Neural progenitor cell (in vitro differentiated cells): ENCODE measurements at regions not wholly inside any gene's neighbourhood (a gene's known extent, or its start where the extent isn't known, plus 50 kb on each side); places are given as distances from the start of the nearest gene placed in this dataset.

Experiments used
- DNase-seq: peaks from one replicate; pipeline ENCODE4 v3.0.0-alpha.2; 2016; ENCODE audit warnings: low spot score
- H2AFZ ChIP-seq: fragments of 200-600 bp; sonication (generic); replicated peaks from 2 replicates; pipeline ENCODE4 v1.6.1; 2016; ENCODE audit warnings: antibody characterized with exemption
- H3F3A ChIP-seq: fragments of 200-600 bp; sonication (generic); 2 replicates; pipeline ENCODE4 v1.6.1; 2016; ENCODE audit warnings: antibody characterized with exemption, low read depth
- H3K27ac ChIP-seq: fragments of 200-600 bp; sonication (generic); 2 replicates; pipeline ENCODE4 v1.5.1; 2016; ENCODE audit warnings: mild to moderate bottlenecking
- H3K27me3 ChIP-seq: fragments of 200-600 bp; sonication (generic); 2 replicates; pipeline ENCODE4 v1.6.1; 2016; ENCODE audit warnings: mild to moderate bottlenecking, moderate library complexity
- H3K36me3 ChIP-seq: fragments of 200-600 bp; sonication (generic); 2 replicates; pipeline ENCODE4 v1.5.1; 2016
- H3K4me1 ChIP-seq: fragments of 200-600 bp; sonication (generic); 2 replicates; pipeline ENCODE4 v1.6.1; 2016; ENCODE audit warnings: mixed run types
- H3K4me2 ChIP-seq: fragments of 200-600 bp; sonication (generic); 2 replicates; pipeline ENCODE4 v1.6.1; 2016
- H3K4me3 ChIP-seq: fragments of 200-600 bp; sonication (generic); 2 replicates; pipeline ENCODE4 v1.5.1; 2016
- H3K79me2 ChIP-seq: fragments of 200-600 bp; sonication (generic); 2 replicates; pipeline ENCODE4 v1.6.1; 2016; ENCODE audit warnings: low read depth
- H3K9ac ChIP-seq: fragments of 200-600 bp; sonication (generic); 2 replicates; pipeline ENCODE4 v1.6.1; 2016
- H3K9me3 ChIP-seq: fragments of 200-600 bp; sonication (generic); 2 replicates; pipeline ENCODE4 v1.5.1; 2016; ENCODE audit warnings: low read depth
- H4K20me1 ChIP-seq: fragments of 200-600 bp; sonication (generic); 2 replicates; pipeline ENCODE4 v1.6.1; 2016; ENCODE audit warnings: low read depth
- H3K27ac Mint-ChIP-seq: 3 replicates; pipeline ENCODE4 v1.8.0; 2021; ENCODE audit warnings: mixed read lengths
- H3K27me3 Mint-ChIP-seq: 2 replicates; pipeline ENCODE4 v1.8.0; 2022; ENCODE audit warnings: low read depth, mild to moderate bottlenecking, inconsistent platforms, moderate library complexity, mixed read lengths; ENCODE audit not compliant: insufficient read depth
- H3K36me3 Mint-ChIP-seq: 3 replicates; pipeline ENCODE4 v1.8.0; 2021; ENCODE audit warnings: mixed read lengths
- H3K4me1 Mint-ChIP-seq: 3 replicates; pipeline ENCODE4 v1.8.0; 2021; ENCODE audit warnings: mixed read lengths
- H3K4me3 Mint-ChIP-seq: 3 replicates; pipeline ENCODE4 v1.8.0; 2021; ENCODE audit warnings: mild to moderate bottlenecking, moderate library complexity, mixed read lengths
- H3K9me3 Mint-ChIP-seq: 3 replicates; pipeline ENCODE4 v1.8.0; 2020; ENCODE audit warnings: mixed read lengths
- EZH2 ChIP-seq: fragments of 200-600 bp; sonication (generic); IDR thresholded peaks from 2 replicates; pipeline ENCODE4 v1.6.1; 2017; ENCODE audit warnings: antibody characterized with exemption, mild to moderate bottlenecking, moderate library complexity
- EZH2phosphoT487 ChIP-seq: fragments of 200-600 bp; sonication (generic); IDR thresholded peaks from 2 replicates; pipeline ENCODE4 v1.6.1; 2017; ENCODE audit warnings: antibody characterized with exemption
- TF ChIP-seq, protein P1 (sequence below): fragments of 200-600 bp; sonication (generic); IDR thresholded peaks from 2 replicates; pipeline ENCODE4 v1.5.1; 2017; ENCODE audit warnings: antibody characterized with exemption, mild to moderate bottlenecking

DNA sequence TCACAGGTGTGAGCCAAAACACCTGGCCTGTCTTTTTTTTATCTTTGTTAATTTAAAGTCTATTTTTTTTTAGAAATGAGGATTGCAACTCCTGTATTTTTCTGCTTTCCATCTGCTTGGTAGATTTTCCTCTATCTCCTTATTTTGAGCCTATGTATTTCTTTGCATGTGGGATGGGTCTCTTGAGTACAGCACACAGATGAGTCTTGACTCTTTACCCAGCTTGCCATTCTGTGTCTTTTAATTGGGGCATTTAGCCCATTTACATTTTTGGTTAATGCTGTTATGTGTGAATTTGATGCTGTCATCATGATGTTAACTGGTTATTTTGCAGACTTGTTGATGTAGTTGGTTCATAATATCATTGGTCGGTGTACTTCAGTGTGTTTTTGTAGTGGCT, 317.4 kb downstream of the IPO8 start:
- H3K36me3 Mint-ChIP-seq = no peaks in the 10 kb centered on the region
- no peak overlapping the region for H3K27ac Mint-ChIP-seq
- H3K36me3 ChIP-seq = no peaks in the 10 kb centered on the region
- no peak for TF ChIP-seq EZH2phosphoT487
- H3K4me1 Mint-ChIP-seq = no peaks in the 10 kb centered on the region
- H3K9ac ChIP-seq = no peak overlapping the region
- H3K27me3 Mint-ChIP-seq = no peaks in the 10 kb centered on the region
- H3K79me2 ChIP-seq = no peaks in the 10 kb centered on the region
- H3K27me3 ChIP-seq = no peaks in the 10 kb centered on the region
- H3K4me3 Mint-ChIP-seq = no peak overlapping the region
- no peak overlapping the region for H2AFZ ChIP-seq
- H3K4me1 ChIP-seq = no peaks in the 10 kb centered on the region
- H3K27ac ChIP-seq = no peak overlapping the region
- H4K20me1 ChIP-seq = no peaks in the 10 kb centered on the region
- no peak overlapping the region for H3K4me3 ChIP-seq
- peaks cover 17% of the 10 kb centered on the region for H3K9me3 Mint-ChIP-seq
- no peaks in the 10 kb centered on the region for H3F3A ChIP-seq
- no peak for DNase-seq
- no peak overlapping the region for H3K4me2 ChIP-seq
- no peaks in the 10 kb centered on the region for H3K9me3 ChIP-seq

- no peaks in the 10 kb centered on the region for H3K79me2 ChIP-seq
- no peak overlapping the region for H3K27ac Mint-ChIP-seq
- peaks cover 2% of the 10 kb centered on the region for H3K27me3 Mint-ChIP-seq
- H3F3A ChIP-seq = no peaks in the 10 kb centered on the region
- no peak overlapping the region for H3K4me3 Mint-ChIP-seq
- no peaks in the 10 kb centered on the region for H3K36me3 ChIP-seq
- no peaks in the 10 kb centered on the region for H4K20me1 ChIP-seq
- peaks cover 3% of the 10 kb centered on the region for H3K4me1 Mint-ChIP-seq
- TF ChIP-seq EZH2 = no peak
- TF ChIP-seq, protein P1, sequence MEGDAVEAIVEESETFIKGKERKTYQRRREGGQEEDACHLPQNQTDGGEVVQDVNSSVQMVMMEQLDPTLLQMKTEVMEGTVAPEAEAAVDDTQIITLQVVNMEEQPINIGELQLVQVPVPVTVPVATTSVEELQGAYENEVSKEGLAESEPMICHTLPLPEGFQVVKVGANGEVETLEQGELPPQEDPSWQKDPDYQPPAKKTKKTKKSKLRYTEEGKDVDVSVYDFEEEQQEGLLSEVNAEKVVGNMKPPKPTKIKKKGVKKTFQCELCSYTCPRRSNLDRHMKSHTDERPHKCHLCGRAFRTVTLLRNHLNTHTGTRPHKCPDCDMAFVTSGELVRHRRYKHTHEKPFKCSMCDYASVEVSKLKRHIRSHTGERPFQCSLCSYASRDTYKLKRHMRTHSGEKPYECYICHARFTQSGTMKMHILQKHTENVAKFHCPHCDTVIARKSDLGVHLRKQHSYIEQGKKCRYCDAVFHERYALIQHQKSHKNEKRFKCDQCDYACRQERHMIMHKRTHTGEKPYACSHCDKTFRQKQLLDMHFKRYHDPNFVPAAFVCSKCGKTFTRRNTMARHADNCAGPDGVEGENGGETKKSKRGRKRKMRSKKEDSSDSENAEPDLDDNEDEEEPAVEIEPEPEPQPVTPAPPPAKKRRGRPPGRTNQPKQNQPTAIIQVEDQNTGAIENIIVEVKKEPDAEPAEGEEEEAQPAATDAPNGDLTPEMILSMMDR = no peak
- TF ChIP-seq EZH2phosphoT487 = no peak
- H3K4me2 ChIP-seq = no peak overlapping the region
- no peak overlapping the region for H3K27ac ChIP-seq
- no peaks in the 10 kb centered on the region for H3K27me3 ChIP-seq
- peaks cover 11% of the 10 kb centered on the region for H3K9me3 Mint-ChIP-seq
- no peak overlapping the region for H3K9ac ChIP-seq
- peaks cover 18% of the 10 kb centered on the region for H3K9me3 ChIP-seq
- H2AFZ ChIP-seq = no peak overlapping the region
- no peak for DNase-seq
- H3K4me1 ChIP-seq = no peaks in the 10 kb centered on the region
- no peak overlapping the region for H3K4me3 ChIP-seq
- no peaks in the 10 kb centered on the region for H3K36me3 Mint-ChIP-seq
Measured at GRCh38 chr12:30364822-30365221, 330.8 kb downstream of the IPO8 start.

DNA sequence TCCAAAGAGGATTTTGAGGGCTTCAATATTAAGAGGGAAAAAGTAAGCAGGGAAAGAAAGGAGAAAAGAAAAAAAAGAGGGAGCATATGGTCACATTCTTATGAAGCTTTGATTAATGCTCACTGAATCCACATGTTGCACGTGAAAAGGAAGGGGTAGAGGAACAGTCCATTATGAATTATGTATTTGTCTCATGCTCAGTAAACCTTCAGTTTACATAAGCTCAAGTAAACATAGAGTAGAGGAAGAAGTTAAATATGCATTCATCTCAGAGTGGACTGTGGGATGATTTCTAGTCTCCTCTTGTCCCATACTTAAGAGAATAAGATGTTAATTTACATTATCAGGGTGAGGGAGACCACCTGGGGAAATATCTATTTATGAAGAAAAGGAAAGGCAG, 334.5 kb downstream of the IPO8 start:
- H3K9me3 Mint-ChIP-seq = peaks cover 3% of the 10 kb centered on the region
- H3K79me2 ChIP-seq = no peaks in the 10 kb centered on the region
- no peak overlapping the region for H2AFZ ChIP-seq
- TF ChIP-seq EZH2 = no peak
- TF ChIP-seq EZH2phosphoT487 = no peak
- TF ChIP-seq, protein P1 = no peak
- no peak for DNase-seq
- H3K4me2 ChIP-seq = no peak overlapping the region
- peaks cover 18% of the 10 kb centered on the region for H3K9me3 ChIP-seq
- H3K4me3 Mint-ChIP-seq = no peak overlapping the region
- H3K27me3 ChIP-seq = no peaks in the 10 kb centered on the region
- H3F3A ChIP-seq = no peaks in the 10 kb centered on the region
- H3K4me3 ChIP-seq = no peak overlapping the region
- H3K4me1 Mint-ChIP-seq = peaks cover 4% of the 10 kb centered on the region
- no peaks in the 10 kb centered on the region for H3K4me1 ChIP-seq
- no peaks in the 10 kb centered on the region for H3K36me3 ChIP-seq
- H3K36me3 Mint-ChIP-seq = no peaks in the 10 kb centered on the region
- H3K27ac Mint-ChIP-seq = no peak overlapping the region
- H3K9ac ChIP-seq = no peak overlapping the region
- H3K27ac ChIP-seq = no peak overlapping the region
- no peaks in the 10 kb centered on the region for H3K27me3 Mint-ChIP-seq
- H4K20me1 ChIP-seq = no peaks in the 10 kb centered on the region

- Histone ChIP-seq H3K36me3 (no peaks in the 10 kb centered on the region), H3K79me2 (no peaks in the 10 kb centered on the region), H3K4me3 (no peak overlapping the region), H3F3A (no peaks in the 10 kb centered on the region), H3K9me3 (peaks cover 13% of the 10 kb centered on the region), H4K20me1 (no peaks in the 10 kb centered on the region), H2AFZ (no peak overlapping the region), H3K27me3 (no peaks in the 10 kb centered on the region), H3K9ac (no peak overlapping the region), H3K27ac (no peak overlapping the region), H3K4me2 (no peak overlapping the region), H3K4me1 (no peaks in the 10 kb centered on the region)
- Mint-ChIP-seq H3K4me3 (no peak overlapping the region), H3K4me1 (peaks cover 4% of the 10 kb centered on the region), H3K9me3 (peaks cover 3% of the 10 kb centered on the region), H3K27me3 (peaks cover 2% of the 10 kb centered on the region), H3K36me3 (no peaks in the 10 kb centered on the region), H3K27ac (no peak overlapping the region)
- TF ChIP-seq EZH2phosphoT487 (no peak), EZH2 (no peak)
- TF ChIP-seq, protein P1 = no peak
- no peak for DNase-seq
Measured at GRCh38 chr12:30358671-30359070, 337.0 kb downstream of the IPO8 start.
